ENCODE measurements at regions not wholly inside any gene's neighbourhood (a gene's known extent, or its start where the extent isn't known, plus 50 kb on each side); places are given as distances from the start of the nearest gene placed in this dataset.
A peak's percentile ranks its signal among the peaks of the same experiment; 100 is the strongest.

DNA sequence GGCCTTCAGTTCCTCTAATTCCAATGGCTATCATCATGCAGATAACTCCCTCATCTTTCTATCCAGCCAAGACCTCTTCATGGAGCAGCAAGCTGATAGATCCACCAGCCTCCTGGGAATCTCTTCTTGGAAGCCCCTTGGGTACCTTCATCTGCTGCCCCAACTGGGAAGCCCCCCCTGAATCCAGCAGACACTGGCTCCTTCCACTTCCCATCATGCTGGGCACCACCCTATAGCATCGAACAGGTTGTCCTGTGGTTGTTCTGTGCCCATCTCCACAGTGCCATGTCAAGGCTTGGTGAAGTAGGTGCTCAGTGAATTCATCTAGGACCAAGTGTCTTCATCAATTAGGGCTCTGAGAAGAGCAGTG is 410.4 kb upstream of the KLF4 start:
- Histone ChIP-seq H3K4me2 (replicated peaks; ENCODE audit: extremely low read depth, low read length, poor library complexity, severe bottlenecking) (no peak overlapping the region), H3K79me2 (ENCODE audit: insufficient read depth, low read length) (no peaks in the 10 kb centered on the region), H3K27me3 (ENCODE audit: control insufficient read depth in 2 of 2, insufficient read depth in 2 of 2, low read length in 2 of 2) (no peaks in the 10 kb centered on the region), H3K27ac (ENCODE audit: low read depth in 1 of 2, low read length in 2 of 2) (no peak overlapping the region), H3K4me3 (replicated peaks in 1 of 3; ENCODE audit: low read depth in 2 of 3, low read length in 3 of 3) (no peak overlapping the region), H3K9ac (ENCODE audit: insufficient read depth, low read length, poor library complexity, severe bottlenecking) (no peak overlapping the region), H2AFZ (ENCODE audit: insufficient read depth, low read depth, low read length, poor library complexity, severe bottlenecking) (no peak overlapping the region), H3K4me1 (ENCODE audit: control insufficient read depth in 1 of 2, insufficient read depth in 2 of 2, low read length in 2 of 2) (peaks cover 7% of the 10 kb centered on the region in 2 donors), H4K20me1 (ENCODE audit: insufficient read depth, low read length) (no peaks in the 10 kb centered on the region), H3K36me3 (replicated peaks in 1 of 2; ENCODE audit: control insufficient read depth in 1 of 2, insufficient read depth in 2 of 2, low read length in 2 of 2) (no peaks in the 10 kb centered on the region), H3K9me3 (replicated peaks in 1 of 2; ENCODE audit: control insufficient read depth in 1 of 2, insufficient read depth in 1 of 2, low read length in 2 of 2) (no peaks in the 10 kb centered on the region)
- intact Hi-C loops (cut with micrococcal nuclease) = no loop called here
- WGBS (ENCODE audit: insufficient coverage) = 100% methylated on average over 1 of the region's 1 CpG
- Mint-ChIP-seq H3K27me3 (ENCODE audit: low read depth in 3 of 3) (peaks cover 0 to 3% (median 0%) of the 10 kb centered on the region in 3 donors), H3K36me3 (peaks cover 0 to 3% of the 10 kb centered on the region in 2 donors), H3K4me1 (peaks cover 13% of the 10 kb centered on the region), H3K27ac (peak overlapping the region in 1 of 7 donors; percentile 4), H3K4me3 (no peak overlapping the region), H3K9me3 (peaks cover 0 to 4% (median 0%) of the 10 kb centered on the region in 7 donors)
- DNase-seq = no peak
- no peak for TF ChIP-seq CTCF (IDR thresholded peaks at IDR 0.05)

DNA sequence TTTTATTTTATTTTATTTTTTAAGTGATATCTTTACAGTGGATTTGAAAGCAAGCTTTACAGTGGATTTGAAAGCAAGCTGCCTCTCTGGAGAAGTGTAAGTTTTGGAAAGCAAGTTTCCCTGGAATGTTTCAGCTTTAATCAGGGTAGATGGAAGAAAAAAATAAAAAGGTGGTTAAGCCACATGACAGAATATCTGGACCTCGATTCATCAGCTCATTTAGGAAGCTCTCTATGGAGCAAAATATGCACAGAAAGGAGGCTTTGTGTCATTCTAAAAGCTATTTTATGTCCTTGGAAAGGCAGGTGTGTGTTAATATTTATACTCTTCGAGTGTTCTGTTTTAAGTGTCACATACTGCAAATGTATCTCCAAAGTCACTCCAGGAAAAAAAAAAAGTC is 409.2 kb upstream of the KLF4 start:
- Histone ChIP-seq H3K79me2 (ENCODE audit: insufficient read depth, low read length) (no peaks in the 10 kb centered on the region), H3K4me2 (replicated peaks; ENCODE audit: extremely low read depth, low read length, poor library complexity, severe bottlenecking) (no peak overlapping the region), H2AFZ (ENCODE audit: insufficient read depth, low read depth, low read length, poor library complexity, severe bottlenecking) (no peak overlapping the region), H3K4me1 (ENCODE audit: control insufficient read depth in 1 of 2, insufficient read depth in 2 of 2, low read length in 2 of 2) (no peaks in the 10 kb centered on the region), H3K27ac (ENCODE audit: low read depth in 1 of 2, low read length in 2 of 2) (no peak overlapping the region), H4K20me1 (ENCODE audit: insufficient read depth, low read length) (no peaks in the 10 kb centered on the region), H3K27me3 (ENCODE audit: control insufficient read depth in 2 of 2, insufficient read depth in 2 of 2, low read length in 2 of 2) (no peaks in the 10 kb centered on the region), H3K4me3 (replicated peaks in 1 of 3; ENCODE audit: low read depth in 2 of 3, low read length in 3 of 3) (no peak overlapping the region), H3K36me3 (replicated peaks in 1 of 2; ENCODE audit: control insufficient read depth in 1 of 2, insufficient read depth in 2 of 2, low read length in 2 of 2) (no peaks in the 10 kb centered on the region), H3K9me3 (replicated peaks in 1 of 2; ENCODE audit: control insufficient read depth in 1 of 2, insufficient read depth in 1 of 2, low read length in 2 of 2) (no peaks in the 10 kb centered on the region), H3K9ac (ENCODE audit: insufficient read depth, low read length, poor library complexity, severe bottlenecking) (no peak overlapping the region)
- H3K36me3 Mint-ChIP-seq = peaks cover 0 to 3% of the 10 kb centered on the region in 2 donors
- no peak overlapping the region for H3K4me3 Mint-ChIP-seq
- no peak for DNase-seq
- TF ChIP-seq CTCF (IDR thresholded peaks at IDR 0.05) = no peak
- H3K27ac Mint-ChIP-seq = no peak overlapping the region
- peaks cover 0 to 4% (median 0%) of the 10 kb centered on the region in 7 donors for H3K9me3 Mint-ChIP-seq
- 89% methylated on average over 1 of the region's 2 CpGs for WGBS (ENCODE audit: insufficient coverage)
- H3K4me1 Mint-ChIP-seq = peaks cover 13% of the 10 kb centered on the region
- H3K27me3 Mint-ChIP-seq (ENCODE audit: low read depth in 3 of 3) = peaks cover 0 to 3% (median 0%) of the 10 kb centered on the region in 3 donors
- intact Hi-C loops (cut with micrococcal nuclease) = no loop called here

All from CD14-positive monocyte (primary cell).